ENCODE measurements at regions not wholly inside any gene's neighbourhood (a gene's known extent, or its start where the extent isn't known, plus 50 kb on each side); places are given as distances from the start of the nearest gene placed in this dataset.
"Not testable (repeated sequence)": the region's sequence is repeated elsewhere in the genome, so short reads cannot be mapped to it uniquely, and the experiment has no call there.

DNA sequence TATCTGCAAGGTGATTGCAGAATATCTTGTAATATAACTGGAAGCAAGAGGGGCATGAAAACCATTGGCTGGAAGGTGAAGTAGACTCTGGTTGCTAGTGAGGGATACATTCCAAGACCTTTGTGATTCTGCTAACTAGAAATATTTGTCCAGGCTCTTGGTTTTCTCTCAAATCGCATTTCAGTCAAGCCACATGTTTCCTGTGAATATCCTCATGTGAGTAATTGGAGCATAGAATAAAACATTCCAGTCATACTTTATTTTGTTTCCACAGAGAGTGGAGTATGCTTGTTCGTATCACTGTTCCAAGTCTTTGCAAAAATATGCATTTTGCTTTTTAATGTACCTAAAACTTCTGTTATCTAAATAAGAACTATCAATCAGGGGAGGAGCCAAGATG is 850.0 kb downstream of the EPHA3 start:
- H3K36me3 ChIP-seq (ENCODE audit: low read depth), result no peaks in the 10 kb centered on the region
- intact Hi-C loops (cut with micrococcal nuclease; ENCODE audit: unreplicated experiment), result no loop called here
- TF ChIP-seq, protein P1, sequence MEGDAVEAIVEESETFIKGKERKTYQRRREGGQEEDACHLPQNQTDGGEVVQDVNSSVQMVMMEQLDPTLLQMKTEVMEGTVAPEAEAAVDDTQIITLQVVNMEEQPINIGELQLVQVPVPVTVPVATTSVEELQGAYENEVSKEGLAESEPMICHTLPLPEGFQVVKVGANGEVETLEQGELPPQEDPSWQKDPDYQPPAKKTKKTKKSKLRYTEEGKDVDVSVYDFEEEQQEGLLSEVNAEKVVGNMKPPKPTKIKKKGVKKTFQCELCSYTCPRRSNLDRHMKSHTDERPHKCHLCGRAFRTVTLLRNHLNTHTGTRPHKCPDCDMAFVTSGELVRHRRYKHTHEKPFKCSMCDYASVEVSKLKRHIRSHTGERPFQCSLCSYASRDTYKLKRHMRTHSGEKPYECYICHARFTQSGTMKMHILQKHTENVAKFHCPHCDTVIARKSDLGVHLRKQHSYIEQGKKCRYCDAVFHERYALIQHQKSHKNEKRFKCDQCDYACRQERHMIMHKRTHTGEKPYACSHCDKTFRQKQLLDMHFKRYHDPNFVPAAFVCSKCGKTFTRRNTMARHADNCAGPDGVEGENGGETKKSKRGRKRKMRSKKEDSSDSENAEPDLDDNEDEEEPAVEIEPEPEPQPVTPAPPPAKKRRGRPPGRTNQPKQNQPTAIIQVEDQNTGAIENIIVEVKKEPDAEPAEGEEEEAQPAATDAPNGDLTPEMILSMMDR (conservative IDR thresholded peaks at IDR 0.05), result no peak
- no peak for TF ChIP-seq EZH2 (IDR thresholded peaks at IDR 0.05; ENCODE audit: low read depth)
- no peak for DNase-seq
- no peaks in the 10 kb centered on the region for H3K27me3 ChIP-seq (ENCODE audit: insufficient read depth, low read depth)
- no peak overlapping the region for H3K4me2 ChIP-seq
- H3F3A ChIP-seq (ENCODE audit: insufficient read depth, low read depth), result no peaks in the 10 kb centered on the region
- H2AFZ ChIP-seq, result no peak overlapping the region
- H3K9me2 ChIP-seq (ENCODE audit: insufficient read depth), result no peaks in the 10 kb centered on the region
- POLR2A ChIA-PET (ENCODE audit: unreplicated experiment), result no interaction called here
- no peaks in the 10 kb centered on the region for H3K79me2 ChIP-seq (ENCODE audit: low read depth)
- H3K4me1 ChIP-seq (replicated peaks; ENCODE audit: insufficient read depth), result no peaks in the 10 kb centered on the region
- H3K4me3 ChIP-seq, result no peak overlapping the region
- no peaks in the 10 kb centered on the region for H3K9me3 ChIP-seq (ENCODE audit: insufficient read depth, low read depth)
- no peak overlapping the region for H3K27ac ChIP-seq
- H4K20me1 ChIP-seq (ENCODE audit: insufficient read depth), result no peaks in the 10 kb centered on the region
- BruUV-seq (replicated peaks), result no TSS peak
- CTCF ChIA-PET, result no interaction called here

DNA sequence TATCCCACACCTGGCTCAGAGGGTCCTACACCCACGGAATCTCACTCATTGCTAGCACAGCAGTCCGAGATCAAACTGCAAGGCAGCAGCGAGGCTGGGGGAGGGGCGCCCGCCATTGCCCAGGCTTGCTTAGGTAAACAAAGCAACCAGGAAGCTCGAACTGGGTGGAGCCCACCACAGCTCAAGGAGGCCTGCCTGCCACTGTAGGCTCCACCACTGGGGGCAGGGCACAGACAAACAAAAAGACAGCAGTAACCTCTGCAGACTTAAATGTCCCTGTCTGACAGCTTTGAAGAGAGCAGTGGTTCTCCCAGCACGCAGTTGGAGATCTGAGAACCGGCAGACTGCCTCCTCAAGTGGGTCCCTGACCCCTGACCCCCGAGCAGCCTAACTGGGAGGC is 850.7 kb downstream of the EPHA3 start:
- 0 out of 2 replicates have a peak overlapping the region, but pooled peaks have one; percentile 17 for H2AFZ ChIP-seq
- not testable (repeated sequence) for BruUV-seq (replicated peaks)

DNA sequence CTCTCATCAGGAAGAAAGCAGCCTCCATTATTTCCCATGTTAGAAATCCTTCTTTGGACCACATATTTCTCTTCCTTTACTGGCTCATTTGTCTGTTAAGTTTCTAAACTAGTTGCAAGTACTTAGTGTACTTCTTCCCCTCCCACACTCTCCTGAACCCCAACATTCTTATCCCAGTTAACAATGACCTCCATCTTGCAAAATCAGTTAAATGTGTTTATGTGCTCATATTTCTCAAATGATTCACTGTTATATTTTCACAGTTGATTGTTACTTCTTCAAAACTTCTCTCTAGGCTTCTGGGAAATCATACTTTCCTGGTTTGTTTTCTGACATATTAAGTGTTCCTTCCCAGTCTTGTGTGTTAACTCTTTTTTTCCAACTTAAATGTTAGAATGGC is 856.9 kb downstream of the EPHA3 start:
- no peaks in the 10 kb centered on the region for H3K9me3 ChIP-seq (ENCODE audit: insufficient read depth, low read depth)
- H2AFZ ChIP-seq, result no peak overlapping the region
- no peaks in the 10 kb centered on the region; the same call in 1 of the 2 replicates for H3K9me2 ChIP-seq (ENCODE audit: insufficient read depth)
- no peaks in the 10 kb centered on the region for H3K36me3 ChIP-seq (ENCODE audit: low read depth)
- TF ChIP-seq, protein P1 (conservative IDR thresholded peaks at IDR 0.05), result no peak
- no peak for TF ChIP-seq EZH2 (IDR thresholded peaks at IDR 0.05; ENCODE audit: low read depth)
- H3K27ac ChIP-seq, result no peak overlapping the region
- no peaks in the 10 kb centered on the region for H4K20me1 ChIP-seq (ENCODE audit: insufficient read depth)
- H3K79me2 ChIP-seq (ENCODE audit: low read depth), result no peaks in the 10 kb centered on the region
- intact Hi-C loops (cut with micrococcal nuclease; ENCODE audit: unreplicated experiment), result no loop called here
- H3K4me2 ChIP-seq, result no peak overlapping the region
- no peaks in the 10 kb centered on the region for H3F3A ChIP-seq (ENCODE audit: insufficient read depth, low read depth)
- BruUV-seq (replicated peaks), result no TSS peak
- CTCF ChIA-PET, result no interaction called here
- H3K4me3 ChIP-seq, result no peak overlapping the region
- no peaks in the 10 kb centered on the region for H3K4me1 ChIP-seq (replicated peaks; ENCODE audit: insufficient read depth)
- no peak for DNase-seq
- POLR2A ChIA-PET (ENCODE audit: unreplicated experiment), result no interaction called here
- no peaks in the 10 kb centered on the region for H3K27me3 ChIP-seq (ENCODE audit: insufficient read depth, low read depth)

More for the DNA sequence above, 850.7 kb downstream of the EPHA3 start:
- H3F3A ChIP-seq (ENCODE audit: insufficient read depth, low read depth); H4K20me1 ChIP-seq (ENCODE audit: insufficient read depth); POLR2A ChIA-PET (ENCODE audit: unreplicated experiment); H3K9me2 ChIP-seq (ENCODE audit: insufficient read depth); H3K27ac ChIP-seq; H3K4me1 ChIP-seq (replicated peaks; ENCODE audit: insufficient read depth); H3K4me3 ChIP-seq; CTCF ChIA-PET; H3K36me3 ChIP-seq (ENCODE audit: low read depth); H3K27me3 ChIP-seq (ENCODE audit: insufficient read depth, low read depth); H3K9me3 ChIP-seq (ENCODE audit: insufficient read depth, low read depth); intact Hi-C loops (cut with micrococcal nuclease; ENCODE audit: unreplicated experiment); H3K79me2 ChIP-seq (ENCODE audit: low read depth): not testable (repeated sequence)
- peak in 1 of 2 experiments; percentile 31 for DNase-seq
- peak overlapping the region; percentile 21; the same call in 1 of the 2 replicates for H3K4me2 ChIP-seq

DNA sequence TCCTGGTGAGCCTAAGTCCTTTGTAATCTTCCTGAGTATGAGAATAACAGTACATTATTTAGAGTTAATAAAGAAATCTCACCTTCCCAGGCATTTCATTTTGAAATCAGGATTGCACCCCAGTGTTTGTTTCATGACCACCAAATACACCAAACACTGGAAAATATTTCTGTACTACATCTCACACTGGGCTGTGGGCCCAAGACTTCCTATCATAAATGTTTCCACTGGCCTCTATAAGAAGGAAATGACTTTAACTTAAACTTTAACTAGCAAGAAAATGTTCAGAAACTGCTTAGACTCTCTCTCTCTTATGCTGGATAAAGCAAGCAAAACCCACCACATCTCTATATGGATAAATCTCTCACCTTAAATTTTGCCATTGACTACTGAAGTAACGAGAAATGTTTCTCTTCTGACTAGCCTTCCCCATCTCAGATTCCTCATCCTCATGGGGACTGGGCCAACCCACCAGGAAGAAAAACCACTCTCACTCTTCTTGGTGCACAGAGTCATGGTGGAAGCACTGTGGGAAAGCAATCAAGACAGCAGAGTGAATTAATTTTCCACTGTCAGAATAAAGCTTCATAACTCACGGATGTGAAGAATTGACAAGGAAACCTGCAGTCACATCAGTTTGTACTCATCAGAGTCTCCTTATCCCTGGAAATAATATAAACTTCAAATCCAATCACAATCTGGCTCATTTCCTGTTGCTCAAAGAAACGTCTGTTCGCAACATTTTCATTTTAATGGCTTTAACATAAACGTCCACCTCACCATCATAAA is 859.6 kb downstream of the EPHA3 start:
- Histone ChIP-seq H3K36me3 (ENCODE audit: low read depth) (no peaks in the 10 kb centered on the region), H3K9me3 (ENCODE audit: insufficient read depth, low read depth) (no peaks in the 10 kb centered on the region), H3K4me2 (no peak overlapping the region), H3K27ac (no peak overlapping the region), H2AFZ (no peak overlapping the region), H3K9me2 (ENCODE audit: insufficient read depth) (no peaks in the 10 kb centered on the region; the same call in 1 of the 2 replicates), H3K4me1 (replicated peaks; ENCODE audit: insufficient read depth) (no peaks in the 10 kb centered on the region), H3K27me3 (ENCODE audit: insufficient read depth, low read depth) (no peaks in the 10 kb centered on the region), H3K4me3 (no peak overlapping the region), H3K79me2 (ENCODE audit: low read depth) (no peaks in the 10 kb centered on the region), H4K20me1 (ENCODE audit: insufficient read depth) (no peaks in the 10 kb centered on the region), H3F3A (ENCODE audit: insufficient read depth, low read depth) (no peaks in the 10 kb centered on the region)
- DNase-seq, result no peak
- intact Hi-C loops (cut with micrococcal nuclease; ENCODE audit: unreplicated experiment), result no loop called here
- TF ChIP-seq EZH2 (IDR thresholded peaks at IDR 0.05; ENCODE audit: low read depth), result no peak
- TF ChIP-seq, protein P1 (conservative IDR thresholded peaks at IDR 0.05), result no peak
- BruUV-seq (replicated peaks), result no TSS peak
- CTCF ChIA-PET, result no interaction called here
- POLR2A ChIA-PET (ENCODE audit: unreplicated experiment), result no interaction called here
